Large intestine (tissue), 3 donors: ENCODE measurements at regions not wholly inside any gene's neighbourhood (a gene's known extent, or its start where the extent isn't known, plus 50 kb on each side); places are given as distances from the start of the nearest gene placed in this dataset.
"Not testable (repeated sequence)": the region's sequence is repeated elsewhere in the genome, so short reads cannot be mapped to it uniquely, and the experiment has no call there.

Experiments
- DNase-seq, 2 donors: peaks; one replicate each; pipeline versions ENCODE4 v3.0.0 to v3.0.0-alpha.2; 2013
- H3K27ac ChIP-seq: one replicate; pipeline ENCODE4 v1.5.1; 2013; ENCODE audit warnings: low read length
- H3K27me3 ChIP-seq: 2 replicates; pipeline ENCODE4 v1.6.1; 2013; ENCODE audit warnings: low read length; ENCODE audit not compliant: control insufficient read depth, insufficient read depth
- H3K36me3 ChIP-seq: 2 replicates; pipeline ENCODE4 v1.6.1; 2013; ENCODE audit warnings: low read length; ENCODE audit not compliant: control insufficient read depth, insufficient read depth
- H3K4me1 ChIP-seq: one replicate; pipeline ENCODE4 v1.6.1; 2013; ENCODE audit warnings: low read length; ENCODE audit not compliant: control insufficient read depth, insufficient read depth
- H3K4me3 ChIP-seq: one replicate; pipeline ENCODE4 v1.5.1; 2013; ENCODE audit warnings: low read length
- H3K9me3 ChIP-seq: one replicate; pipeline ENCODE4 v1.6.1; 2013; ENCODE audit warnings: mild to moderate bottlenecking, low read depth, low read length, moderate library complexity; ENCODE audit not compliant: control insufficient read depth
- WGBS: methylation state at CpG from one replicate; pipeline ENCODE4 v1.1.5; 2013; ENCODE audit warnings: low lambda C conversion rate; ENCODE audit not compliant: insufficient coverage; 5-methylcytosine and 5-hydroxymethylcytosine counted together

DNA sequence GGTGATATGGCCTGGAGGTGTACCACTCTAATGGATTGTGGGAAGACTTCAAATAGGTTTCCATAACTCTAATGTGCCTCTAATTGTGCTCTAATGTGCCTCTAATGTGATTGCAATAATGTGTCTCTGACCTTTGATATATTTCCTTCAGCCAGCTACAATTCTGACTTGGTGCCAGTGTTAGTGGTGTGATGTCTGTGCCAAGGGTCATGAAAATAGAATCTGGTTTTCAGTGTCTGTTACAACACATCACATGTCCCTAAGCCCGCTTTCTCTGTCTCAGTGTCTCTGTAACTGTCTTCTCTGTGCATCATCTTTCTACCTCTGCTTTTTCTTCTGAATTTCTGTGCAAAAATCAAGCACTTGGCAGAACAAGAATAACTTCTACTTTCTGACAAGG, 77.2 kb upstream of the ECI2 start:
- Histone ChIP-seq H3K36me3 (no peaks in the 10 kb centered on the region), H3K4me3 (no peak overlapping the region), H3K9me3 (peaks cover 7% of the 10 kb centered on the region), H3K4me1 (no peaks in the 10 kb centered on the region), H3K27me3 (no peaks in the 10 kb centered on the region), H3K27ac (no peak overlapping the region)
- DNase-seq = no peak
- no CpG with 5 or more reads among the region's 1 CpG for WGBS

DNA sequence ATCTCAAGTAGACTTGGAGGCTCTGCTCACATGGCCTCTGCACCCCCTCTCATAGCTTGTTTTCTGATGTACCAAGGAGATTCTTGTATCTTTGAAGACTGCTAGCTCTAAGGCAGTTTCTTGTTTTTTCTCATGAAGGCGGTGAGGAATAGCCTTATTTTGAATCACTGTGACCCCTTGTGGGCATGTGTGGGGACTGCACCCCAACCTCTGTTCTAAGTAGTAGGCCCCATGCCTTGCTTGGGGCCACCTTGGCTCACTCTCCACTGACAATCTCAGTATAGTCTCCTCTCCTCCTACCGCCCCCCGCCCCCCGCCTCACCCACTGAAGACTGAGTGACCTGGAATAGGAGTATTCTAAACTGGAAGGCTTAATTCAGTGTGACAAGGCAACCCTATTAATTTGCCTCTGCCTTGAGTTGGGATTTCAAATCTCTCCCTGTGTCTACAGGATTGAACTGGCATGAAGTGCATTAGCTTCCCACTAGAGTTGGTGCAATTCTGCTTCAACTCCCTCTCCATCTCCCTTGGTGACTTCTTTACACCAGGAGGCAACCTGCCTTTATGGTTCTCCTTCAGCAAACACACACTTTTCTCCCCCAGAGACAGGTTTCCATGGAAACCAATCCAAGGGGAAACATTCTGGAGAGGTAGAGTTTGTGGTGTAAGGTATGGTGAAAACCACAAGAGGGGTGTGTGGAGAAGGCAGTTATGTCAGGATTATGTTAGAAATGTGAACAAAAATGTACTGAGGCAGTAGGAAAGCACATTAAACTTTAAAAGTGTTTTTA, 75.4 kb upstream of the ECI2 start:
- DNase-seq = peak; percentile 32 to 44
- no CpG with 5 or more reads among the region's 4 CpGs for WGBS
- no peak overlapping the region for H3K27ac ChIP-seq
- no peaks in the 10 kb centered on the region for H3K36me3 ChIP-seq
- no peaks in the 10 kb centered on the region for H3K27me3 ChIP-seq
- H3K4me1 ChIP-seq = no peaks in the 10 kb centered on the region
- H3K9me3 ChIP-seq = peaks cover 7% of the 10 kb centered on the region
- H3K4me3 ChIP-seq = no peak overlapping the region

DNA sequence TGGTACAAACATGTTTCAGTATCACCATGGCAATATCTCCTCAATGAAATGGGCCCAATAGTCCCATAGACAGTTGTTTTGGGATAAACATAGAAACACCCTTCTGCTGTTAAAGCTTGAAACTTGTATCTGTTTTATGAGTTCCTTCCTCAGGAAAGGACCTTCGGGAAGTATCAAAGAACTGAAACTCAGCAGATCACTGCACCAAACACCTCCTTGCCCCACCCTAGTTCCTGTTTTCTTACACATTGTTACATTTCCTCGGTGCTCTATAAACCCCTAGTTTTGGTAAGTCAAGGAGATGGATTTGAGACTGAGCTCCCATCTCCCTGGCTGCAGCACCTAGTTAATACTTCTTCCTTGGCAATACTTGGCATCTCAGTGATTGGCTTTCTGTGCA, 73.8 kb upstream of the ECI2 start:
- WGBS = 83% methylated on average over 1 of the region's 2 CpGs
- no peak overlapping the region for H3K27ac ChIP-seq
- no peak overlapping the region for H3K4me3 ChIP-seq
- H3K4me1 ChIP-seq = no peaks in the 10 kb centered on the region
- peaks cover 5% of the 10 kb centered on the region for H3K9me3 ChIP-seq
- no peaks in the 10 kb centered on the region for H3K36me3 ChIP-seq
- H3K27me3 ChIP-seq = no peaks in the 10 kb centered on the region
- DNase-seq = no peak

DNA sequence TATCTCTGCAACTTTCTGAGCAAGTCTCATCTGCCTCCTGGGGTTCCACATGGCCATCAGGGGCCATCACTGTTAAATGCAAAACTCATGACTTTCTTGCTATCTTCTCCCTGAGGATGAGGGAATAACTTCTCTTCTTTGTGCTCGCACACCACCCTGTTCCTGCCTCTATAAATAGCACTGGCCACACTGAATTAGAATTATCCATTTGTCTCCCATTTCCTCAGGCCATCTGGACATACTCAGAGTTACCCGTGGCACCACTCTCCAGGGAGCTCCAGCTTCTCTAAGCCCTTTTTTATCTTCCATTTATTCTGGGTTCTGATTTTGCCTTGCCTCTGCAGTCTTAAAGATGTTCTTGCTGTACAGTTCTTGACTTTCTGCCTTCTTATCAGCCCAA, 72.8 kb upstream of the ECI2 start:
- H3K36me3 ChIP-seq = no peaks in the 10 kb centered on the region
- WGBS = 67% methylated on average over 1 of the region's 2 CpGs
- no peaks in the 10 kb centered on the region for H3K27me3 ChIP-seq
- no peak for DNase-seq
- H3K9me3 ChIP-seq = no peaks in the 10 kb centered on the region
- H3K4me1 ChIP-seq = no peaks in the 10 kb centered on the region
- H3K27ac ChIP-seq = no peak overlapping the region
- no peak overlapping the region for H3K4me3 ChIP-seq

DNA sequence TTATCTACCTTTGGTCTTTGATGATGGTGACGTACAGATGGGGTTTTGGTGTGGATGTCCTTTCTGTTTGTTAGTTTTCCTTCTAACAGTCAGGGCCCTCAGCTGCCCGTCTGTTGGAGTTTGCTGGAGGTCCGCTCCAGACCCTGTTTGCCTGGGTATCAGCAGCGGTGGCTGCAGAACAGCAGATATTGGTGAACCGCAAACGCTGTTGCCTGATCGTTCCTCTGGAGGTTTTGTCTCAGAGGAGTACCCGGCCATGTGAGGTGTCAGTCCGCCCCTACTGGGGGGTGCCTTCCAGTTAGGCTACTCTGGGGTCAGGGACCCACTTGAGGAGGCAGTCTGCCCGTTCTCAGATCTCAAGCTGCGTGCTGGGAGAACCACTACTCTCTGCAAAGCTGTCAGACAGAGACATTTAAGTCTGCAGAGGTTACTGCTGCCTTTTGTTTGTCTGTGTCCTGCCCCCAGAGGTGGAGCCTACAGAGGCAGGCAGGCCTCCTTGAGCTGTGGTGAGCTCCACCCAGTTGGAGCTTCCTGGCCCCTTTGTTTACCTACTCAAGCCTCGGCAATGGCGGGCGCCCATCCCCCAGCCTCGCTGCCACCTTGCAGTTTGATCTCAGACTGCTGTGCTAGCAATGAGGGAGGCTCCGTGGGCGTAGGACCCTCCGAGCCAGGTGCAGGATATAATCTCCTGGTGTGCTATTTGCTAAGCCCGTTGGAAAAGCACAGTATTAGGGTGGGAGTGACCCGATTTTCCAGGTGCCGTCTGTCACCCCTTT, 68.5 kb upstream of the ECI2 start:
- DNase-seq, H3K4me3 ChIP-seq, H3K27me3 ChIP-seq, H3K9me3 ChIP-seq, H3K27ac ChIP-seq, H3K4me1 ChIP-seq, H3K36me3 ChIP-seq: not testable (repeated sequence)
- WGBS = no CpG with 5 or more reads among the region's 21 CpGs

DNA sequence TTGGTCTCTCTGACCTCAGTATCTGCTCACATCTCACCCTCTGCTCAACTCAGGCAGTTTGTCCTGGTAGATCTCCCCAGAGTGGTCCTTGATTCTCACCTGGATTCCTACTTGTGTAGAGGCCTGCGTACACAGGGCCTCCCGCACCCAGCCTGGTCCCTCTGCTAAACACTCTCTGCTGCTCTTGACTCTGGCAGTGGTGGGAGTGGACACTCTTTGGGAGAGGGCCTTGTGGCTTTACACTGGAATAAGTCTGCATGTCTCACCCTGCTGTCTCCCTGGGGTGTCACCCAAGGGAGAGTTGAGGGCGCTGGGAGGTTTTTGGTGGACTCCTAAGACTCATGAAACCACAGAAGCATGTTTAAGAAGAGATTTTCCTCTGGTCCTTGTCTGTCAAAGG, 57.3 kb upstream of the ECI2 start:
- Histone ChIP-seq H3K36me3 (no peaks in the 10 kb centered on the region), H3K27ac (no peak overlapping the region), H3K27me3 (no peaks in the 10 kb centered on the region), H3K9me3 (peaks cover 8% of the 10 kb centered on the region), H3K4me1 (no peaks in the 10 kb centered on the region), H3K4me3 (no peak overlapping the region)
- no peak for DNase-seq
- no CpG with 5 or more reads among the region's 3 CpGs for WGBS

DNA sequence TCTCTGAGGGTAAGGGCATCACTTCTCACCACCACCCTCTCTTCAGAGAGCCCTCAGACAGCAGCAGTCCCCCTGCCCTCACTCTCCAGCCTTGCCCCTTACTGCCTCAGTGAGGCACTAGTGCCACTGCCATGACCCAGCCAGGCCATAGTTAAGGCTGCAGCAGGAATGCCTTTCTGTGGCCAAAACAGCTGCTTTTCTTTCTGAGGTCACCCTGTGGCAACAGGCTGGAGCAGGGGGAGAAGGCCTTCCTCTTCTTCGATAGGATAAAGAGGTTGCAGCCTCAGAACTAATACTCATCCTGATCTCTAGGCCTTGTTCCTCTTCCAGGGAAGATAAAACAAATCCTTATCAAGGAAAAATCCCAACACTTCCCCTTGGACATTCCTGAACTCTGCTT, 56.8 kb upstream of the ECI2 start:
- no peak overlapping the region for H3K27ac ChIP-seq
- H3K4me1 ChIP-seq = no peaks in the 10 kb centered on the region
- no peaks in the 10 kb centered on the region for H3K27me3 ChIP-seq
- no CpG with 5 or more reads among the region's 1 CpG for WGBS
- peaks cover 8% of the 10 kb centered on the region for H3K9me3 ChIP-seq
- no peak overlapping the region for H3K4me3 ChIP-seq
- H3K36me3 ChIP-seq = no peaks in the 10 kb centered on the region
- DNase-seq = no peak

DNA sequence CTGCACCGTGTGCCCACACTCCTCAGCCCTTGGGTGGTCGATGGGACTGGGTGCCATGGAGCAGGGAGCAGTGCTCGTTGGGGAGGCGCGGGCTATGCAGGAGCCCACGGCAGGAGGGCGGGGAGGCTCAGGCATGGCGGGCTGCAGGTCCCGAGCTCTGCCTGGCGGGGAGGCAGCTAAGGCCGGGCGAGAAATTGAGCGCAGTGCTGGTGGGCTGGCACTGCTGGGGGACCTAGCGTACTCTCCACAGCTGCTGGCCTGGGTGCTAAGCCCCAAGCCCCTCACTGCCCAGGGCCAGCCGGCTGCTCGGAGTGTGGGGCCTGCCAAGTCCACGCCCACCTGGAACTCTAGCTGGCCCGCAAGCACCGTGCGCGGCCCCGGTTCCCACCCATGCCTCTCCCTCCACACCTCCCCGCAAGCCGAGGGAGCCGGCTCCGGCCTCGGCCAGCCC, 55.9 kb upstream of the ECI2 start:
- Histone ChIP-seq H3K36me3 (no peaks in the 10 kb centered on the region), H3K4me3 (no peak overlapping the region), H3K27ac (no peak overlapping the region), H3K9me3 (peaks cover 8% of the 10 kb centered on the region), H3K4me1 (no peaks in the 10 kb centered on the region), H3K27me3 (no peaks in the 10 kb centered on the region)
- WGBS = no CpG with 5 or more reads among the region's 27 CpGs
- no peak for DNase-seq

DNA sequence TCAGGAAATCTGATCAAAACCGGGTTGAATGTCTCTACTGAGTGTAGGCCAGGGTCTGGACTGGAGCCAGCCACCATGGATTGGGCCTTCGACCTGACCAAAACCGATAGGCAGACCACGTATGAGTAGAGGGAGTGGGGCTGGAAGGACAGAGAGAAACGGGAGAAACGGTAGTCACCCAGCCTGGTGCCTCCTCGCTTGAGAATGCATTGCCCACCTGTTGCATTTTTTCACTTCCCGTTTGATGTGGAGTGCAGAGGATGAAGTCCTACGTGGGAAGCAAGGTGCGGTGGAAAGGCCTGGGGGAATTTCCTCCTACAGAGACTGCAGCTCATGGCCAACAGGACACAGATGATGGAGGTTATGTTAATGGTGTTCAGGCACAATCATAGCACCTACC, 53.9 kb upstream of the ECI2 start:
- Histone ChIP-seq H3K4me1 (no peaks in the 10 kb centered on the region), H3K27me3 (no peaks in the 10 kb centered on the region), H3K36me3 (no peaks in the 10 kb centered on the region), H3K4me3 (no peak overlapping the region), H3K27ac (no peak overlapping the region), H3K9me3 (peaks cover 8% of the 10 kb centered on the region)
- no peak for DNase-seq
- 83% methylated on average over 2 of the region's 10 CpGs for WGBS

DNA sequence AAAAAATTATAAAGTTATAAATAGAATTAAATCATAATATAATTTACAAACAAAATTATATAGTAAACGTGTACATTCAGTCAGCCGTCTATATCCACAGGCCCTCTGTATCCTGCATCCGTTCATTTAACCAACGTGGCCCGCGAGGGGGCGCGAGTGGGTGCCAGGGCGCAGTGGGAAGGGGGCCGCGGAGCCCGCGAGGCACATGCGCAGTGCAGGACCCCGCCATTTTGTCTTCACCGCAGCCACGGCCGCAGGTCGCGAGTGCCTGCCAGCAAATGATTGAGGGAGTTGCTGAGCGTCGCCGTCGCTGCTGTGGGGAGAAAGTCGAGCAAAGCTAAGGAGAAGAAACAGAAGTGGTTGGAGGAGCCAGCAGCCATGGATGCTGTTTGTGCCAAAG, 53.4 kb upstream of the ECI2 start:
- H3K4me1 ChIP-seq = no peaks in the 10 kb centered on the region
- no peak overlapping the region for H3K4me3 ChIP-seq
- WGBS = 100% methylated on average over 2 of the region's 25 CpGs
- H3K36me3 ChIP-seq = no peaks in the 10 kb centered on the region
- peaks cover 8% of the 10 kb centered on the region for H3K9me3 ChIP-seq
- H3K27me3 ChIP-seq = no peaks in the 10 kb centered on the region
- H3K27ac ChIP-seq = no peak overlapping the region
- DNase-seq = no peak
